H9 (cell line): ENCODE measurements at regions not wholly inside any gene's neighbourhood (a gene's known extent, or its start where the extent isn't known, plus 50 kb on each side); places are given as distances from the start of the nearest gene placed in this dataset.

Source experiments
- DNase-seq: peaks from one replicate; pipeline ENCODE4 v3.0.0-alpha.2; 2017
- H2AFZ ChIP-seq: one replicate; pipeline ENCODE4 v1.6.1; 2013; ENCODE audit warnings: mild to moderate bottlenecking, low read length, control low read depth, moderate library complexity
- H2AK5ac ChIP-seq: 2 replicates; pipeline ENCODE4 v1.6.1; 2013; ENCODE audit warnings: low read length, control low read depth, mixed read lengths; ENCODE audit not compliant: insufficient read length
- H2BK120ac ChIP-seq: one replicate; pipeline ENCODE4 v1.6.1; 2013; ENCODE audit warnings: low read depth, mild to moderate bottlenecking, low read length, control low read depth, inconsistent platforms; ENCODE audit not compliant: poor library complexity, severe bottlenecking
- H2BK12ac ChIP-seq: 2 replicates; pipeline ENCODE4 v1.6.1; 2013; ENCODE audit warnings: low read length, control low read depth, mixed read lengths, low read depth; ENCODE audit not compliant: insufficient read length
- H2BK15ac ChIP-seq: 2 replicates; pipeline ENCODE4 v1.6.1; 2013; ENCODE audit warnings: low read depth, low read length, control low read depth
- H2BK20ac ChIP-seq: one replicate; pipeline ENCODE4 v1.6.1; 2013; ENCODE audit warnings: low read depth, mild to moderate bottlenecking, low read length, control low read depth, inconsistent platforms; ENCODE audit not compliant: poor library complexity, severe bottlenecking
- H2BK5ac ChIP-seq: 2 replicates; pipeline ENCODE4 v1.6.1; 2013; ENCODE audit warnings: low read length, control low read depth, mixed read lengths; ENCODE audit not compliant: insufficient read length
- H3K14ac ChIP-seq: 2 replicates; pipeline ENCODE4 v1.6.1; 2013; ENCODE audit warnings: low read length, control low read depth; ENCODE audit not compliant: insufficient read depth
- H3K18ac ChIP-seq: 2 replicates; pipeline ENCODE4 v1.6.1; 2013; ENCODE audit warnings: low read depth, mild to moderate bottlenecking, mixed read lengths, low read length, control low read depth; ENCODE audit not compliant: insufficient read length
- H3K23ac ChIP-seq: 2 replicates; pipeline ENCODE4 v1.6.1; 2013; ENCODE audit warnings: low read length, control low read depth, mixed read lengths, low read depth; ENCODE audit not compliant: insufficient read length
- H3K23me2 ChIP-seq: 2 replicates; pipeline ENCODE4 v1.6.1; 2013; ENCODE audit warnings: low read depth, mild to moderate bottlenecking, mixed read lengths, low read length, control low read depth; ENCODE audit not compliant: insufficient read length, poor library complexity, severe bottlenecking
- H3K27ac ChIP-seq: 2 replicates; pipeline ENCODE4 v1.5.1; 2013; ENCODE audit warnings: low read length, control low read depth, mixed read lengths, low read depth; ENCODE audit not compliant: insufficient read length
- H3K27me3 ChIP-seq: 2 replicates; pipeline ENCODE4 v1.6.1; 2013; ENCODE audit warnings: low read length, control low read depth, inconsistent platforms; ENCODE audit not compliant: insufficient read depth
- H3K4ac ChIP-seq: 2 replicates; pipeline ENCODE4 v1.6.1; 2013; ENCODE audit warnings: low read depth, mild to moderate bottlenecking, control low read depth, inconsistent platforms, low read length, moderate library complexity
- H3K4me1 ChIP-seq: 2 replicates; pipeline ENCODE4 v1.6.1; 2013; ENCODE audit warnings: low read length, control low read depth, inconsistent platforms; ENCODE audit not compliant: insufficient read depth
- H3K4me2 ChIP-seq: 2 replicates; pipeline ENCODE4 v1.6.1; 2013; ENCODE audit warnings: low read length, control low read depth, mixed read lengths; ENCODE audit not compliant: insufficient read length, insufficient read depth
- H3K56ac ChIP-seq: 2 replicates; pipeline ENCODE4 v1.6.1; 2013; ENCODE audit warnings: low read depth, mild to moderate bottlenecking, mixed read lengths, low read length, control low read depth; ENCODE audit not compliant: insufficient read length
- H3K79me1 ChIP-seq: 2 replicates; pipeline ENCODE4 v1.6.1; 2013; ENCODE audit warnings: low read depth, mild to moderate bottlenecking, moderate library complexity, low read length, control low read depth, inconsistent platforms; ENCODE audit not compliant: insufficient read depth, poor library complexity, severe bottlenecking
- H3K79me2 ChIP-seq: 2 replicates; pipeline ENCODE4 v1.6.1; 2013; ENCODE audit warnings: low read length, control low read depth, inconsistent platforms; ENCODE audit not compliant: insufficient read depth
- H3K9ac ChIP-seq: 2 replicates; pipeline ENCODE4 v1.6.1; 2013; ENCODE audit warnings: low read length, control low read depth, mixed read lengths; ENCODE audit not compliant: insufficient read length; ENCODE audit errors: extremely low read depth
- H3K9me3 ChIP-seq: one replicate; pipeline ENCODE4 v1.6.1; 2013; ENCODE audit warnings: low read depth, low read length, inconsistent platforms; ENCODE audit not compliant: control insufficient read depth
- H3T11ph ChIP-seq: one replicate; pipeline ENCODE4 v1.6.1; 2013; ENCODE audit warnings: mild to moderate bottlenecking, low read length, control low read depth, inconsistent platforms
- H4K20me1 ChIP-seq: one replicate; pipeline ENCODE4 v1.6.1; 2013; ENCODE audit not compliant: control insufficient read depth, insufficient read length, insufficient read depth
- H4K5ac ChIP-seq: 2 replicates; pipeline ENCODE4 v1.6.1; 2013; ENCODE audit warnings: low read depth, mild to moderate bottlenecking, mixed read lengths, low read length, control low read depth; ENCODE audit not compliant: insufficient read length
- H4K8ac ChIP-seq: replicated peaks from 2 replicates; pipeline ENCODE4 v1.6.1; 2013; ENCODE audit warnings: low read length, control low read depth, mixed read lengths, low read depth; ENCODE audit not compliant: insufficient read length
- H4K91ac ChIP-seq: 2 replicates; pipeline ENCODE4 v1.6.1; 2013; ENCODE audit warnings: low read depth, mild to moderate bottlenecking, moderate library complexity, mixed read lengths, low read length, control low read depth; ENCODE audit not compliant: insufficient read length
- H3K27ac Mint-ChIP-seq, 3 experiments: 2 replicates in 2 of 3; 3 replicates in 1 of 3; pipeline ENCODE4 v1.8.0; 2020 to 2021; ENCODE audit warnings: mixed read lengths in 3 of 3, mild to moderate bottlenecking in 1 of 3, moderate library complexity in 1 of 3
- H3K27me3 Mint-ChIP-seq: 2 replicates; pipeline ENCODE4 v1.8.0; 2021; ENCODE audit warnings: low read depth, mild to moderate bottlenecking, moderate library complexity, mixed read lengths
- H3K36me3 Mint-ChIP-seq, 3 experiments: 2 replicates in 2 of 3; 3 replicates in 1 of 3; pipeline ENCODE4 v1.8.0; 2020 to 2021; ENCODE audit warnings: low read depth in 3 of 3, mixed read lengths in 3 of 3; ENCODE audit not compliant: insufficient read depth in 1 of 3
- H3K4me1 Mint-ChIP-seq, 2 experiments: 2 replicates each; pipeline ENCODE4 v1.8.0; 2020; ENCODE audit warnings: mixed read lengths in 2 of 2
- H3K4me3 Mint-ChIP-seq, 2 experiments: 2 replicates in 1 of 2; 3 replicates in 1 of 2; pipeline ENCODE4 v1.8.0; 2020 to 2021; ENCODE audit warnings: mild to moderate bottlenecking in 2 of 2, mixed read lengths in 2 of 2, moderate library complexity in 1 of 2
- H3K9me3 Mint-ChIP-seq, 2 experiments: 2 replicates in 1 of 2; 3 replicates in 1 of 2; pipeline ENCODE4 v1.8.0; 2020; ENCODE audit warnings: mild to moderate bottlenecking in 2 of 2, mixed read lengths in 2 of 2, moderate library complexity in 1 of 2
- WGBS: extraction: QIAGEN DNeasy Blood & Tissue Kit; methylation state at CpG from one replicate; pipeline ENCODE4 v1.1.7; 2013; ENCODE audit warnings: missing lambda C conversion rate, low lambda C conversion rate, mixed read lengths; ENCODE audit not compliant: insufficient read length; ENCODE audit errors: extremely low coverage; 5-methylcytosine and 5-hydroxymethylcytosine counted together
- TF ChIP-seq, protein P1 (sequence below): fragments of 200-600 bp; sonication (generic); conservative IDR thresholded peaks from 3 replicates; pipeline ENCODE4 v1.8.0; 2021; ENCODE audit warnings: antibody characterized with exemption, mild to moderate bottlenecking

DNA sequence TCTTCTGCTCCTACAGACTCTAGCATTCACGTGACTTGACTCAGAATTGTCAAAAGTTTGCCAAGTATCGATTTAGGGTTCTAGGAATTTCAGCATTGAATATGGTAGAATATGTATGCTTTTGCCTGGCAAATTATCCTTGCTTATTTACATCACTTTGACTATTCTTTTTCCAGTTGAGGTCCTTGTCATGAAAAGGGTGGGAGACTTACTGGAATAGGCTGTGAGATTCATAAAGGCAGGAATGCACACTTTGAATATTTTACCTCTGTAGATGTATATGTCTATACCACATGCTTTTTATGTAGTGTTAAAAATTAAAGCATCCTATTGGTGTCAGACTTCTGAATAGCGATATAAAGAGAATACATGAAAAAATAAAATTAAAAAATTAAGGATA is 378.8 kb upstream of the RARB start:
- Mint-ChIP-seq H3K4me1 (peaks cover 7 to 10% of the 10 kb centered on the region in 2 experiments), H3K9me3 (peaks cover 0 to 3% of the 10 kb centered on the region in 2 experiments; a peak in 2 of 5 replicates), H3K4me3 (no peak overlapping the region), H3K36me3 (peaks cover 0 to 10% (median 1%) of the 10 kb centered on the region in 3 experiments; a peak in 2 of 7 replicates), H3K27me3 (no peaks in the 10 kb centered on the region; the same call in 1 of the 2 replicates), H3K27ac (no peak overlapping the region)
- Histone ChIP-seq H3K79me1 (no peaks in the 10 kb centered on the region), H2AK5ac (no peak overlapping the region), H3K4me1 (no peaks in the 10 kb centered on the region), H2BK15ac (no peak overlapping the region), H3K23ac (no peak overlapping the region), H2AFZ (no peak overlapping the region), H3K18ac (no peak overlapping the region), H4K5ac (no peak overlapping the region), H3K9ac (no peak overlapping the region), H2BK20ac (no peak overlapping the region), H2BK5ac (no peak overlapping the region), H3K23me2 (no peaks in the 10 kb centered on the region), H2BK120ac (no peak overlapping the region), H3K27ac (no peak overlapping the region), H4K91ac (no peak overlapping the region), H4K20me1 (no peaks in the 10 kb centered on the region), H3K9me3 (no peaks in the 10 kb centered on the region), H4K8ac (no peak overlapping the region), H3K27me3 (no peaks in the 10 kb centered on the region), H3K14ac (no peak overlapping the region), H3T11ph (no peak overlapping the region), H3K56ac (no peak overlapping the region), H3K4me2 (no peak overlapping the region), H3K4ac (no peak overlapping the region), H3K79me2 (no peaks in the 10 kb centered on the region), H2BK12ac (no peak overlapping the region)
- TF ChIP-seq, protein P1, sequence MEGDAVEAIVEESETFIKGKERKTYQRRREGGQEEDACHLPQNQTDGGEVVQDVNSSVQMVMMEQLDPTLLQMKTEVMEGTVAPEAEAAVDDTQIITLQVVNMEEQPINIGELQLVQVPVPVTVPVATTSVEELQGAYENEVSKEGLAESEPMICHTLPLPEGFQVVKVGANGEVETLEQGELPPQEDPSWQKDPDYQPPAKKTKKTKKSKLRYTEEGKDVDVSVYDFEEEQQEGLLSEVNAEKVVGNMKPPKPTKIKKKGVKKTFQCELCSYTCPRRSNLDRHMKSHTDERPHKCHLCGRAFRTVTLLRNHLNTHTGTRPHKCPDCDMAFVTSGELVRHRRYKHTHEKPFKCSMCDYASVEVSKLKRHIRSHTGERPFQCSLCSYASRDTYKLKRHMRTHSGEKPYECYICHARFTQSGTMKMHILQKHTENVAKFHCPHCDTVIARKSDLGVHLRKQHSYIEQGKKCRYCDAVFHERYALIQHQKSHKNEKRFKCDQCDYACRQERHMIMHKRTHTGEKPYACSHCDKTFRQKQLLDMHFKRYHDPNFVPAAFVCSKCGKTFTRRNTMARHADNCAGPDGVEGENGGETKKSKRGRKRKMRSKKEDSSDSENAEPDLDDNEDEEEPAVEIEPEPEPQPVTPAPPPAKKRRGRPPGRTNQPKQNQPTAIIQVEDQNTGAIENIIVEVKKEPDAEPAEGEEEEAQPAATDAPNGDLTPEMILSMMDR = no peak
- DNase-seq = no peak
- WGBS = no CpG with 5 or more reads among the region's 3 CpGs
